ENCODE measurements at regions not wholly inside any gene's neighbourhood (a gene's known extent, or its start where the extent isn't known, plus 50 kb on each side); places are given as distances from the start of the nearest gene placed in this dataset.
"Not testable (repeated sequence)": the region's sequence is repeated elsewhere in the genome, so short reads cannot be mapped to it uniquely, and the experiment has no call there.

DNA sequence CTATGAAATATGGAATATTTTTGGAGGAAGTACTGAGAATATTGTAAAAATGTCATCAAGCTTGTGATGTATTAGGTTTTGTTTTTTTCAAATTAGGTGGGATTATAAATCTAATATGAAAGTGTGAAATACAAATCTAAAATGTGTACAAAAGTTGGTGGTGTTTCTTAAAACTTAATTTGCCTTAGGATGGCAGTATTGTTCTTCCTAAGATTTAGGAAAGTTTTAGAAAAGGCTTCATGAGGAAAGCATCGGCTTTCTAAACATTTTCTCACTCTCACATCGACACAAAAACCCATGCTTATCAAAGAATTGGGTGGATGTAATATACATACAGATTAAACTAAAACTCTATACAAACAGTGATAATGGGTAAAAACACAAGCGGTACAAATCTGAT, 972.0 kb upstream of the PCDH20 start:
- peak in 1 of 2 donors; percentile 2 for DNase-seq (ENCODE audit: low read depth in 1 of 2, low spot score in 1 of 2)
- no peaks in the 10 kb centered on the region for H3K36me3 ChIP-seq

DNA sequence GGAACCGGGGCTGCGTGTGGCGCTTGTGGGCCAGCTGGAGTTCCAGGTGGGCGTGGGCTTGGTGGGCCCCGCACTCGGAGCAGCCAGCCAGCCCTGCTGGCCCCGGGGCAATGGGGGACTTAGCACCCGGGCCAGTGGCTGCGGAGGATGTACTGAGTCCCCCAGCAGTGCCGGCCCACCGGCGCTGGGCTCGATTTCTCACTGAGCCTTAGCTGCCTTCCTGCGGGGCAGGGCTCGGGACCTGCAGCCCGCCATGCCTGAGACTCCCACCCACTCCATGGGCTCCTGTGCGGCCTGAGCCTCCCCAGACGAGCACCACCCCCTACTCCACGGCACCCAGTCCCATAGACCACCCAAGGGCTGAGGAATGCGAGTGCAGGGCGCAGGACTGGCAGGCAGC, 963.6 kb upstream of the PCDH20 start:
- not testable (repeated sequence) for H3K4me1 ChIP-seq (ENCODE audit: low read depth); H3K27ac ChIP-seq; H3K9me3 ChIP-seq (ENCODE audit: low read depth); H3K36me3 ChIP-seq; H3K4me3 ChIP-seq; DNase-seq (ENCODE audit: low read depth in 1 of 2, low spot score in 1 of 2); H3K27me3 ChIP-seq

More for the DNA sequence above, 972.0 kb upstream of the PCDH20 start:
- TF ChIP-seq, protein P1, sequence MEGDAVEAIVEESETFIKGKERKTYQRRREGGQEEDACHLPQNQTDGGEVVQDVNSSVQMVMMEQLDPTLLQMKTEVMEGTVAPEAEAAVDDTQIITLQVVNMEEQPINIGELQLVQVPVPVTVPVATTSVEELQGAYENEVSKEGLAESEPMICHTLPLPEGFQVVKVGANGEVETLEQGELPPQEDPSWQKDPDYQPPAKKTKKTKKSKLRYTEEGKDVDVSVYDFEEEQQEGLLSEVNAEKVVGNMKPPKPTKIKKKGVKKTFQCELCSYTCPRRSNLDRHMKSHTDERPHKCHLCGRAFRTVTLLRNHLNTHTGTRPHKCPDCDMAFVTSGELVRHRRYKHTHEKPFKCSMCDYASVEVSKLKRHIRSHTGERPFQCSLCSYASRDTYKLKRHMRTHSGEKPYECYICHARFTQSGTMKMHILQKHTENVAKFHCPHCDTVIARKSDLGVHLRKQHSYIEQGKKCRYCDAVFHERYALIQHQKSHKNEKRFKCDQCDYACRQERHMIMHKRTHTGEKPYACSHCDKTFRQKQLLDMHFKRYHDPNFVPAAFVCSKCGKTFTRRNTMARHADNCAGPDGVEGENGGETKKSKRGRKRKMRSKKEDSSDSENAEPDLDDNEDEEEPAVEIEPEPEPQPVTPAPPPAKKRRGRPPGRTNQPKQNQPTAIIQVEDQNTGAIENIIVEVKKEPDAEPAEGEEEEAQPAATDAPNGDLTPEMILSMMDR (IDR thresholded peaks at IDR 0.05; ENCODE audit: low read depth, low read length): no peak
- H3K9me3 ChIP-seq (ENCODE audit: low read depth): no peaks in the 10 kb centered on the region
- H3K27me3 ChIP-seq: no peaks in the 10 kb centered on the region
- H3K4me3 ChIP-seq: no peak overlapping the region
- no peaks in the 10 kb centered on the region for H3K4me1 ChIP-seq (ENCODE audit: low read depth)
- no peak overlapping the region for H3K27ac ChIP-seq

DNA sequence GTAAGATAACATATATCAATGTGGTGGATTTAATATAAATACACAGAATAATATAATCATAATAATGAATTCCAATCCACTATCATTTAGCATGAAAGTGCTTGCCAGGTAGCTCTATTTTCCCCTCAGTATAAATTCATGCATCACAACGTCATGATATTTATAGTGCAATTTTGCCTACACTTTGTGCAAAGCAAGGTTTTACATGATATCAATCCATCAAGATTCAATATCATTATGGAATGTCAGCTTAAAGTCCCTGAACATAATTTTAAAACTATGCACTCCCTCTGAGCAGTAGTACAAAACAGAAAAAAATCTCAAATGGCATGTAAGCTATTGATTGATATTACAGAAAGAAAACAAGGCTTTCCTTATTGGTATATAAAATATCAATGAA, 962.2 kb upstream of the PCDH20 start:
- DNase-seq (ENCODE audit: low read depth in 1 of 2, low spot score in 1 of 2): no peak
- H3K4me3 ChIP-seq: no peak overlapping the region
- TF ChIP-seq, protein P1 (IDR thresholded peaks at IDR 0.05; ENCODE audit: low read depth, low read length): no peak
- H3K27ac ChIP-seq: no peak overlapping the region
- H3K9me3 ChIP-seq (ENCODE audit: low read depth): no peaks in the 10 kb centered on the region
- no peaks in the 10 kb centered on the region for H3K4me1 ChIP-seq (ENCODE audit: low read depth)
- H3K27me3 ChIP-seq: no peaks in the 10 kb centered on the region
- no peaks in the 10 kb centered on the region for H3K36me3 ChIP-seq

GRCh38 chr13:62375653-62376052, 960.0 kb upstream of the PCDH20 start:
- H3K4me3 ChIP-seq: no peak overlapping the region
- H3K27me3 ChIP-seq: no peaks in the 10 kb centered on the region
- TF ChIP-seq, protein P1 (IDR thresholded peaks at IDR 0.05; ENCODE audit: low read depth, low read length): no peak
- H3K4me1 ChIP-seq (ENCODE audit: low read depth): no peaks in the 10 kb centered on the region
- DNase-seq (ENCODE audit: low read depth in 1 of 2, low spot score in 1 of 2): no peak
- no peaks in the 10 kb centered on the region for H3K36me3 ChIP-seq
- H3K9me3 ChIP-seq (ENCODE audit: low read depth): no peaks in the 10 kb centered on the region
- H3K27ac ChIP-seq: no peak overlapping the region

GRCh38 chr13:62371737-62372136, 956.1 kb upstream of the PCDH20 start:
- no peaks in the 10 kb centered on the region for H3K9me3 ChIP-seq (ENCODE audit: low read depth)
- H3K4me3 ChIP-seq: no peak overlapping the region
- no peaks in the 10 kb centered on the region for H3K4me1 ChIP-seq (ENCODE audit: low read depth)
- no peak overlapping the region for H3K27ac ChIP-seq
- H3K27me3 ChIP-seq: no peaks in the 10 kb centered on the region
- no peak for DNase-seq (ENCODE audit: low read depth in 1 of 2, low spot score in 1 of 2)
- no peaks in the 10 kb centered on the region for H3K36me3 ChIP-seq
- TF ChIP-seq, protein P1 (IDR thresholded peaks at IDR 0.05; ENCODE audit: low read depth, low read length): no peak

DNA sequence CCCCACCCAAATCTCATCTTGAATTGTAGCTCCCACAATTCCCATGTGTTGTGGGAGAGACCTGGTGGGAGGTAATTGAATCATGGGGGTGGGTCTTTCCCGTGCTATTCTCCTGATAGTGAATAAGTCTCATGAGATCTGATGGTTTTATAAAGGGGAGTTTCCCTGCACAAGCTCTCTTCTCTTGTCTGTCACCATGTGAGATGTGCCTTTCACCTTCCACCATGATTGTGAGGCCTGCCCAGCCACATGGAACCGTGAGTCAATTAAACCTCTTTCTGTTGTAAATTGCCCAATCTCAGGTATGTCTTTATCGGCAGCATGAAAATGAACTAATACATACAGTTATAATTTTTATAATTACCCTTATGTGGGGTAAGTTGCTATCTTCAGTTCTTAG, 952.3 kb upstream of the PCDH20 start:
- H3K4me1 ChIP-seq (ENCODE audit: low read depth); H3K27me3 ChIP-seq; DNase-seq (ENCODE audit: low read depth in 1 of 2, low spot score in 1 of 2); H3K4me3 ChIP-seq; H3K9me3 ChIP-seq (ENCODE audit: low read depth); H3K36me3 ChIP-seq; H3K27ac ChIP-seq: not testable (repeated sequence)

- Histone ChIP-seq H3K27me3 (no peaks in the 10 kb centered on the region), H3K36me3 (no peaks in the 10 kb centered on the region), H3K4me1 (ENCODE audit: low read depth) (no peaks in the 10 kb centered on the region), H3K9me3 (ENCODE audit: low read depth) (no peaks in the 10 kb centered on the region), H3K27ac (no peak overlapping the region), H3K4me3 (no peak overlapping the region)
- TF ChIP-seq, protein P1 (IDR thresholded peaks at IDR 0.05; ENCODE audit: low read depth, low read length): no peak
- no peak for DNase-seq (ENCODE audit: low read depth in 1 of 2, low spot score in 1 of 2)
These were observed 945.0 kb upstream of the PCDH20 start for GRCh38 chr13:62360609-62361008.
